GM23338 (cell line): ENCODE measurements at regions not wholly inside any gene's neighbourhood (a gene's known extent, or its start where the extent isn't known, plus 50 kb on each side); places are given as distances from the start of the nearest gene placed in this dataset.

Experiments
- ATAC-seq: fragments of 200-7000 bp; cut with Tn5 transposase; 3 replicates; pipeline ENCODE4 v1.9.1; 2020
- DNase-seq: peaks from one replicate; pipeline ENCODE4 v3.0.0-alpha.2; 2015; ENCODE audit warnings: low spot score
- H2AFZ ChIP-seq: fragments of 200-600 bp; sonication (generic); 2 replicates; pipeline ENCODE4 v1.8.0; 2016; ENCODE audit warnings: antibody characterized with exemption, mild to moderate bottlenecking, moderate library complexity
- H3F3A ChIP-seq: fragments of 200-600 bp; sonication (generic); replicated peaks from 2 replicates; pipeline ENCODE4 v1.8.0; 2017; ENCODE audit warnings: antibody characterized with exemption, mixed run types, low read depth
- H3K27ac ChIP-seq: fragments of 200-600 bp; sonication (generic); 2 replicates; pipeline ENCODE4 v1.6.1; 2016; ENCODE audit warnings: low read depth
- H3K27me3 ChIP-seq: fragments of 200-600 bp; sonication (generic); 2 replicates; pipeline ENCODE4 v1.8.0; 2016; ENCODE audit warnings: mild to moderate bottlenecking, mixed run types, moderate library complexity; ENCODE audit not compliant: insufficient read depth
- H3K36me3 ChIP-seq: fragments of 200-600 bp; sonication (generic); 2 replicates; pipeline ENCODE4 v1.8.0; 2016; ENCODE audit warnings: mild to moderate bottlenecking; ENCODE audit not compliant: insufficient read depth
- H3K4me1 ChIP-seq: fragments of 200-600 bp; sonication (generic); 2 replicates; pipeline ENCODE4 v1.8.0; 2016; ENCODE audit warnings: mild to moderate bottlenecking, moderate library complexity; ENCODE audit not compliant: insufficient read depth
- H3K4me2 ChIP-seq: fragments of 200-600 bp; sonication (generic); 2 replicates; pipeline ENCODE4 v1.7.1; 2017; ENCODE audit warnings: mixed run types
- H3K4me3 ChIP-seq: fragments of 200-600 bp; sonication (generic); 2 replicates; pipeline ENCODE4 v1.6.1; 2016; ENCODE audit warnings: mixed run types
- H3K79me2 ChIP-seq: fragments of 200-600 bp; sonication (generic); replicated peaks from 2 replicates; pipeline ENCODE4 v1.8.0; 2017; ENCODE audit warnings: mild to moderate bottlenecking; ENCODE audit not compliant: insufficient read depth
- H3K9me2 ChIP-seq: fragments of 200-600 bp; sonication (generic); 2 replicates; pipeline ENCODE4 v1.8.0; 2017; ENCODE audit not compliant: insufficient read depth
- H4K20me1 ChIP-seq: fragments of 200-600 bp; sonication (generic); replicated peaks from 2 replicates; pipeline ENCODE4 v1.8.0; 2017; ENCODE audit warnings: mild to moderate bottlenecking; ENCODE audit not compliant: insufficient read depth
- H3K27ac Mint-ChIP-seq: 2 replicates; pipeline ENCODE4 v1.8.0; 2020; ENCODE audit warnings: inconsistent platforms, mild to moderate bottlenecking, moderate library complexity, mixed read lengths
- H3K27me3 Mint-ChIP-seq: 3 replicates; pipeline ENCODE4 v1.8.0; 2022; ENCODE audit warnings: low read depth, mild to moderate bottlenecking, moderate library complexity, mixed read lengths, inconsistent platforms; ENCODE audit not compliant: insufficient read depth, poor library complexity
- H3K36me3 Mint-ChIP-seq: 3 replicates; pipeline ENCODE4 v1.8.0; 2021; ENCODE audit warnings: low read depth, mild to moderate bottlenecking, inconsistent platforms, moderate library complexity, mixed read lengths
- H3K4me1 Mint-ChIP-seq: 3 replicates; pipeline ENCODE4 v1.8.0; 2020; ENCODE audit warnings: mild to moderate bottlenecking, inconsistent platforms, mixed read lengths
- H3K4me3 Mint-ChIP-seq: 3 replicates; pipeline ENCODE4 v1.8.0; 2021; ENCODE audit warnings: moderate library complexity, mild to moderate bottlenecking, inconsistent platforms, mixed read lengths
- H3K9me3 Mint-ChIP-seq: 3 replicates; pipeline ENCODE4 v1.8.0; 2020; ENCODE audit warnings: moderate library complexity, mild to moderate bottlenecking, inconsistent platforms, mixed read lengths
- CREB1 ChIP-seq: fragments of 250-450 bp; sonication (Bioruptor Pico); IDR thresholded peaks from 2 replicates; pipeline ENCODE4 v1.5.0; 2020; ENCODE audit warnings: low read depth, mild to moderate bottlenecking, moderate library complexity
- EZH2phosphoT487 ChIP-seq: fragments of 200-600 bp; sonication (generic); IDR thresholded peaks from one replicate; pipeline ENCODE4 v1.8.1; 2018; ENCODE audit warnings: antibody characterized with exemption; ENCODE audit not compliant: unreplicated experiment
- JUNB ChIP-seq: IDR thresholded peaks from one replicate; pipeline ENCODE4 v1.6.1; 2016; ENCODE audit warnings: antibody characterized with exemption; ENCODE audit not compliant: unreplicated experiment
- NANOG ChIP-seq: IDR thresholded peaks from 2 replicates; pipeline ENCODE4 v1.6.1; 2016; ENCODE audit warnings: antibody characterized with exemption, borderline replicate concordance
- POLR2AphosphoS5 ChIP-seq: IDR thresholded peaks from 2 replicates; pipeline ENCODE4 v1.6.1; 2016; ENCODE audit warnings: antibody characterized with exemption, low read depth
- STAT1 ChIP-seq: IDR thresholded peaks from one replicate; pipeline ENCODE4 v1.6.1; 2016; ENCODE audit warnings: antibody characterized with exemption; ENCODE audit not compliant: unreplicated experiment
- ZNF114 ChIP-seq: fragments of 250-450 bp; sonication (Bioruptor Pico); IDR thresholded peaks from 2 replicates; pipeline ENCODE4 v1.5.0; 2020; ENCODE audit warnings: mild to moderate bottlenecking, moderate library complexity
- ZNF331 ChIP-seq: fragments of 250-450 bp; sonication (Bioruptor Pico); IDR thresholded peaks from 2 replicates; pipeline ENCODE4 v1.5.0; 2020; ENCODE audit warnings: low read depth, mild to moderate bottlenecking, moderate library complexity
- ZNF462 ChIP-seq: fragments of 250-450 bp; sonication (Bioruptor Pico); IDR thresholded peaks from 2 replicates; pipeline ENCODE4 v1.5.0; 2020; ENCODE audit warnings: mild to moderate bottlenecking, moderate library complexity

DNA sequence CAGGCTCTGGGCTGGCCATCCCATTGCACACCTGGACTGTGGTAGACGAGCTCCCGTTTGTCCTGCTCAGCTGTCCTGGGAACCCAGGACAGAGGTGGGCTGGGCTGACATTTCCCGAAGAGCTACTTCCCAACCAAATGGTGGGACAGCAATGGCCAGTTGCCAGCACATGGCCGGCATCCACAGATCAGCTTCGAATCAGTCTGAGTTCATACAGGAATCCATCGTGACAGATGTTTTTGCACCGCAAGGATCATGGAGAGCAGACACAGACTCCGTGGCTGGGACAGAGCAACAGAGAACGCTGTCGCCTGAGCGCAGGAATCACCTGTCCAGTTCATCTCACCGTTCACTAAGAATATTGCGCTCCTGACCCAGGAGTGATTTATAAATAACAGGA is 198.5 kb downstream of the TTLL2 start:
- Mint-ChIP-seq H3K9me3 (no peaks in the 10 kb centered on the region), H3K27me3 (peaks cover 2% of the 10 kb centered on the region), H3K4me3 (no peak overlapping the region), H3K36me3 (0 out of 3 replicates have a peak, but pooled peaks cover 3% of the 10 kb centered on the region), H3K27ac (no peak overlapping the region), H3K4me1 (peaks cover 7% of the 10 kb centered on the region; the same call in 2 of the 3 replicates)
- no peak for ATAC-seq
- no peak overlapping the region for H3K4me3 ChIP-seq
- peaks cover 7% of the 10 kb centered on the region; the same call in 1 of the 2 replicates for H3K9me2 ChIP-seq
- DNase-seq, result no peak
- no peak overlapping the region for H3K27ac ChIP-seq
- no peaks in the 10 kb centered on the region for H3K79me2 ChIP-seq
- TF ChIP-seq POLR2AphosphoS5 (no peak), CREB1 (CRISPR knock-in tag) (no peak), NANOG (no peak), ZNF114 (CRISPR knock-in tag) (no peak), EZH2phosphoT487 (no peak), ZNF462 (CRISPR knock-in tag) (no peak), JUNB (no peak), STAT1 (no peak), ZNF331 (no peak)
- H4K20me1 ChIP-seq, result no peaks in the 10 kb centered on the region
- H3F3A ChIP-seq, result no peaks in the 10 kb centered on the region
- H3K4me2 ChIP-seq, result no peak overlapping the region
- no peak overlapping the region for H2AFZ ChIP-seq
- H3K36me3 ChIP-seq, result no peaks in the 10 kb centered on the region
- no peaks in the 10 kb centered on the region for H3K27me3 ChIP-seq
- no peaks in the 10 kb centered on the region for H3K4me1 ChIP-seq
